Endothelial cell of umbilical vein (primary cell): ENCODE measurements at regions not wholly inside any gene's neighbourhood (a gene's known extent, or its start where the extent isn't known, plus 50 kb on each side); places are given as distances from the start of the nearest gene placed in this dataset.

Experiments
- BruUV-seq: library from RNA; stranded (reverse); fragments of 400-500 nt; replicated peaks from 2 replicates; lab custom pipeline; 2021; lab: Mats Ljungman, UMichigan
- CTCF ChIA-PET: fragments of 300-600, 350-600 bp; sonication (Branson Sonifier 250); formaldehyde crosslinking; loops from one replicate; lab custom pipeline; 2021; ENCODE audit warnings: antibody characterized with exemption, inconsistent platforms; lab: Charles Lee
- POLR2A ChIA-PET: fragments of 300-600, 350-600 bp; sonication (Branson Sonifier 250); formaldehyde crosslinking; loops from one replicate; lab custom pipeline; 2021; ENCODE audit warnings: antibody characterized with exemption, inconsistent platforms; lab: Charles Lee
- DNase-seq: peaks from one replicate; pipeline ENCODE4 v3.0.0-alpha.2; 2011; ENCODE audit warnings: low read depth, low spot score
- FAIRE-seq: peaks from 2 replicates; lab custom pipeline; 2011; peaks lifted over from hg19 to GRCh38; lab: Jason Lieb, UNC
- H2AFZ ChIP-seq: 2 replicates; pipeline ENCODE4 v1.6.0; 2012; ENCODE audit warnings: low read depth, low read length, control low read depth, inconsistent platforms
- H3K27ac ChIP-seq: 2 replicates; pipeline ENCODE4 v1.5.1; 2011; ENCODE audit warnings: low read depth, mild to moderate bottlenecking, control low read depth, low read length, moderate library complexity; ENCODE audit not compliant: insufficient read depth
- H3K27me3 ChIP-seq, 2 experiments: 2 replicates each; pipeline versions ENCODE4 v1.6.0 to v1.6.1; 2011; ENCODE audit warnings: low read length in 2 of 2, mixed read lengths in 1 of 2; ENCODE audit not compliant: control insufficient read depth in 2 of 2, insufficient read depth in 2 of 2
- H3K36me3 ChIP-seq, 2 experiments: 2 replicates in 1 of 2; 3 replicates in 1 of 2; pipeline ENCODE4 v1.5.1; 2011; ENCODE audit warnings: low read length in 2 of 2, mild to moderate bottlenecking in 1 of 2, moderate library complexity in 1 of 2; ENCODE audit not compliant: control insufficient read depth in 2 of 2, insufficient read depth in 2 of 2; ENCODE audit errors: extremely low read depth in 1 of 2
- H3K4me1 ChIP-seq: 3 replicates; pipeline ENCODE4 v1.5.1; 2011; ENCODE audit warnings: mild to moderate bottlenecking, low read length; ENCODE audit not compliant: control insufficient read depth, insufficient read depth; ENCODE audit errors: extremely low read depth
- H3K4me2 ChIP-seq: 2 replicates; pipeline ENCODE4 v1.6.1; 2011; ENCODE audit warnings: low read length, control low read depth, mixed read lengths; ENCODE audit not compliant: insufficient read depth
- H3K4me3 ChIP-seq, 3 experiments: fragments of 200-600 bp in 1 of 3; sonication (generic), shearing (Covaris generic) in 1 of 3; replicated peaks in 1 of 3; 2 replicates each; pipeline ENCODE4 v1.5.1; 2011 to 2016; ENCODE audit warnings: control low read depth in 3 of 3, low read length in 3 of 3, mild to moderate bottlenecking in 2 of 3, inconsistent platforms in 1 of 3, low read depth in 1 of 3, moderate library complexity in 1 of 3; ENCODE audit not compliant: insufficient read depth in 1 of 3
- H3K79me2 ChIP-seq: 2 replicates; pipeline ENCODE4 v1.6.0; 2012; ENCODE audit warnings: low read length, inconsistent platforms; ENCODE audit not compliant: control insufficient read depth, insufficient read depth
- H3K9ac ChIP-seq: replicated peaks from 2 replicates; pipeline ENCODE3; 2011; ENCODE audit warnings: low read length, control low read depth; ENCODE audit not compliant: insufficient read depth; ENCODE audit errors: extremely low read depth
- H3K9me1 ChIP-seq: replicated peaks from 3 replicates; pipeline ENCODE4 v1.6.0; 2011; ENCODE audit warnings: mild to moderate bottlenecking, low read length; ENCODE audit not compliant: control insufficient read depth, insufficient read depth; ENCODE audit errors: extremely low read depth
- H3K9me3 ChIP-seq: replicated peaks from 2 replicates; pipeline ENCODE4 v1.5.1; 2012; ENCODE audit warnings: low read length, inconsistent platforms; ENCODE audit not compliant: control insufficient read depth, insufficient read depth
- H4K20me1 ChIP-seq: replicated peaks from 2 replicates; pipeline ENCODE3; 2011; ENCODE audit warnings: mild to moderate bottlenecking, low read length; ENCODE audit not compliant: control insufficient read depth, insufficient read depth; ENCODE audit errors: extremely low read depth
- EZH2 ChIP-seq: IDR thresholded peaks from 2 replicates; pipeline ENCODE4 v1.6.1; 2012; ENCODE audit warnings: borderline replicate concordance, low read depth, mild to moderate bottlenecking, moderate library complexity, low read length, inconsistent platforms; ENCODE audit not compliant: severe bottlenecking
- FOS ChIP-seq: IDR thresholded peaks from 2 replicates; pipeline ENCODE4 v1.6.1; 2011; ENCODE audit warnings: mild to moderate bottlenecking, low read length, moderate library complexity, borderline replicate concordance; ENCODE audit not compliant: insufficient read depth
- GATA2 ChIP-seq: IDR thresholded peaks from 2 replicates; pipeline ENCODE4 v1.7.0; 2011; ENCODE audit warnings: low read depth, mild to moderate bottlenecking, moderate library complexity, mixed read lengths, low read length; ENCODE audit not compliant: insufficient read length, insufficient read depth
- JUN ChIP-seq: IDR thresholded peaks from 2 replicates; pipeline ENCODE4 v1.6.1; 2011; ENCODE audit warnings: borderline replicate concordance, low read depth; ENCODE audit not compliant: insufficient read length, insufficient read depth
- MYC ChIP-seq: IDR thresholded peaks from one replicate; pipeline ENCODE4 v1.6.1; 2011; ENCODE audit warnings: mild to moderate bottlenecking, low read depth, low read length
- POLR2A ChIP-seq: IDR thresholded peaks from 2 replicates; pipeline ENCODE4 v1.6.1; 2012; ENCODE audit warnings: low read depth, mild to moderate bottlenecking, control low read depth, low read length
- POLR2AphosphoS5 ChIP-seq: IDR thresholded peaks from 2 replicates; pipeline ENCODE4 v1.6.1; 2012; ENCODE audit warnings: low read depth, mild to moderate bottlenecking, control low read depth, low read length, moderate library complexity; ENCODE audit not compliant: insufficient read depth
- dilution Hi-C: fragments of 300-500 bp; cut with MboI; formaldehyde crosslinking; loops from one replicate; pipeline ENCODE4 v1.15.0; 2019; ENCODE audit warnings: low sequenced_read_pairs; ENCODE audit not compliant: extremely low pct_ligation_motif_present
- intact Hi-C: fragments of 100-400 bp; cut with micrococcal nuclease; formaldehyde crosslinking; loops from one replicate; pipeline ENCODE4 v1.10.0; 2022
- TF ChIP-seq, protein P1 (sequence below): IDR thresholded peaks from 2 replicates; pipeline ENCODE4 v1.6.1; 2011; ENCODE audit not compliant: insufficient read depth, insufficient read length
- TF ChIP-seq, protein P2 (sequence below), 2 donors: IDR thresholded peaks; 1 replicate in 1 of 2; 2 replicates in 1 of 2; pipeline ENCODE4 v1.5.1; 2011; ENCODE audit warnings: low read length in 2 of 2, mild to moderate bottlenecking in 2 of 2, moderate library complexity in 2 of 2, control low read depth in 1 of 2, inconsistent platforms in 1 of 2, low read depth in 1 of 2; ENCODE audit not compliant: insufficient read depth in 1 of 2; ENCODE audit errors: extremely low read depth in 1 of 2

DNA sequence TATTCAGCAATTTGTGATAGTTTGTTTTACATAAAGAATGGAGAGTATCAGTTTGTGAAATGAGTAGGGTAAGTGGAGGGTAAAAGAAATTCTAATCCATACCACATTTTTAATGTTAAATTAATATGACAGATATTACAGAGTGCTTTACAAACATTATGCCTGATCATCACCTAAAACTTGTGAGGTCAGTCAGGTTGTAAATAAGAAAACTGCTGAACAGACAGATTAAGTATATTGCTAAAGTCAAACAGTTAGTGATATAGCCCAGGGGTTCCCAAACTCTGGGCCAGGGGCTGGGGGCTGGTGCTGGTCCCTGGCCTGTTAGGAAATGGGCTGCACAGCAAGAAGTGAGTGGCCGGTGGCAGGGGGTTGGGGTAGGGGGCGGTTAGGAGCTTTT lies 273.6 kb downstream of the TRAM1L1 start:
- dilution Hi-C loops, result no loop called here
- Histone ChIP-seq H3K4me3 (no peak overlapping the region), H3K4me2 (no peak overlapping the region), H4K20me1 (no peaks in the 10 kb centered on the region), H3K27me3 (no peaks in the 10 kb centered on the region), H3K4me1 (no peaks in the 10 kb centered on the region), H3K9me3 (no peaks in the 10 kb centered on the region), H3K27ac (no peak overlapping the region), H3K9ac (no peak overlapping the region), H3K79me2 (no peaks in the 10 kb centered on the region), H3K36me3 (no peaks in the 10 kb centered on the region), H3K9me1 (no peaks in the 10 kb centered on the region), H2AFZ (no peak overlapping the region)
- ChIA-PET CTCF (no interaction called here), POLR2A (no interaction called here)
- DNase-seq (no peak), FAIRE-seq (no peak)
- no TSS peak for BruUV-seq
- TF ChIP-seq EZH2, result no peak
- no peak for TF ChIP-seq FOS
- TF ChIP-seq, protein P1, sequence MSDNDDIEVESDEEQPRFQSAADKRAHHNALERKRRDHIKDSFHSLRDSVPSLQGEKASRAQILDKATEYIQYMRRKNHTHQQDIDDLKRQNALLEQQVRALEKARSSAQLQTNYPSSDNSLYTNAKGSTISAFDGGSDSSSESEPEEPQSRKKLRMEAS, result no peak
- no peak for TF ChIP-seq POLR2AphosphoS5
- TF ChIP-seq, protein P2, sequence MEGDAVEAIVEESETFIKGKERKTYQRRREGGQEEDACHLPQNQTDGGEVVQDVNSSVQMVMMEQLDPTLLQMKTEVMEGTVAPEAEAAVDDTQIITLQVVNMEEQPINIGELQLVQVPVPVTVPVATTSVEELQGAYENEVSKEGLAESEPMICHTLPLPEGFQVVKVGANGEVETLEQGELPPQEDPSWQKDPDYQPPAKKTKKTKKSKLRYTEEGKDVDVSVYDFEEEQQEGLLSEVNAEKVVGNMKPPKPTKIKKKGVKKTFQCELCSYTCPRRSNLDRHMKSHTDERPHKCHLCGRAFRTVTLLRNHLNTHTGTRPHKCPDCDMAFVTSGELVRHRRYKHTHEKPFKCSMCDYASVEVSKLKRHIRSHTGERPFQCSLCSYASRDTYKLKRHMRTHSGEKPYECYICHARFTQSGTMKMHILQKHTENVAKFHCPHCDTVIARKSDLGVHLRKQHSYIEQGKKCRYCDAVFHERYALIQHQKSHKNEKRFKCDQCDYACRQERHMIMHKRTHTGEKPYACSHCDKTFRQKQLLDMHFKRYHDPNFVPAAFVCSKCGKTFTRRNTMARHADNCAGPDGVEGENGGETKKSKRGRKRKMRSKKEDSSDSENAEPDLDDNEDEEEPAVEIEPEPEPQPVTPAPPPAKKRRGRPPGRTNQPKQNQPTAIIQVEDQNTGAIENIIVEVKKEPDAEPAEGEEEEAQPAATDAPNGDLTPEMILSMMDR (IDR thresholded peaks at IDR 0.05; ENCODE audit: extremely low read depth in 1 of 2, insufficient read depth in 1 of 2, low read depth in 1 of 2, low read length in 2 of 2), result no peak
- no peak for TF ChIP-seq GATA2
- TF ChIP-seq POLR2A, result no peak
- no peak for TF ChIP-seq JUN
- TF ChIP-seq MYC, result no peak
- intact Hi-C loops, result no loop called here
